KG1 (cell line): ENCODE measurements at regions not wholly inside any gene's neighbourhood (a gene's known extent, or its start where the extent isn't known, plus 50 kb on each side); places are given as distances from the start of the nearest gene placed in this dataset.

ENCODE experiments used
- DNase-seq: peaks from one replicate; lab custom pipeline; 2025; lab: John Stamatoyannopoulos, UW

- no peak for DNase-seq
Observed at GRCh38 chr1:87723193-87723592, 394.5 kb downstream of the LMO4 start.

- no peak for DNase-seq
Observed at GRCh38 chr1:87728169-87728568, 399.5 kb downstream of the LMO4 start.

GRCh38 chr1:87730274-87731216 is 401.9 kb downstream of the LMO4 start:
- DNase-seq = no peak

GRCh38 chr1:87733386-87733785 is 404.7 kb downstream of the LMO4 start:
- DNase-seq = no peak

GRCh38 chr1:87735750-87736149 is 407.1 kb downstream of the LMO4 start:
- DNase-seq = no peak

- DNase-seq = no peak
Observed at GRCh38 chr1:87739141-87739540, 410.5 kb downstream of the LMO4 start.

GRCh38 chr1:87739704-87740103 is 411.0 kb downstream of the LMO4 start:
- no peak for DNase-seq

- no peak for DNase-seq
Observed at GRCh38 chr1:87743256-87743655, 414.6 kb downstream of the LMO4 start.

GRCh38 chr1:87744056-87744455 is 415.4 kb downstream of the LMO4 start:
- no peak for DNase-seq

GRCh38 chr1:87744763-87745162 is 416.1 kb downstream of the LMO4 start:
- DNase-seq = no peak

- no peak for DNase-seq
Observed at GRCh38 chr1:87753366-87753765, 424.7 kb downstream of the LMO4 start.

- no peak for DNase-seq
Observed at GRCh38 chr1:87754139-87754538, 425.5 kb downstream of the LMO4 start.

GRCh38 chr1:87757676-87758075 is 429.0 kb downstream of the LMO4 start:
- DNase-seq = no peak

GRCh38 chr1:87759421-87760087 is 430.9 kb downstream of the LMO4 start:
- no peak for DNase-seq

- no peak for DNase-seq
Observed at GRCh38 chr1:87760155-87760554, 431.5 kb downstream of the LMO4 start.

GRCh38 chr1:87760654-87761053 is 432.0 kb downstream of the LMO4 start:
- DNase-seq = no peak

- no peak for DNase-seq
Observed at GRCh38 chr1:87763483-87763882, 434.8 kb downstream of the LMO4 start.

- no peak for DNase-seq
Observed at GRCh38 chr1:87765057-87765680, 436.5 kb downstream of the LMO4 start.

GRCh38 chr1:87765681-87766070 is 437.0 kb downstream of the LMO4 start:
- no peak for DNase-seq

- no peak for DNase-seq
Observed at GRCh38 chr1:87766737-87767136, 438.1 kb downstream of the LMO4 start.

- no peak for DNase-seq
Observed at GRCh38 chr1:87778896-87779295, 450.2 kb downstream of the LMO4 start.

- DNase-seq = no peak
Observed at GRCh38 chr1:87781554-87781953, 452.9 kb downstream of the LMO4 start.

- DNase-seq = no peak
Observed at GRCh38 chr1:87783315-87783714, 454.6 kb downstream of the LMO4 start.
